Hepatocyte (in vitro differentiated cells): ENCODE measurements at regions not wholly inside any gene's neighbourhood (a gene's known extent, or its start where the extent isn't known, plus 50 kb on each side); places are given as distances from the start of the nearest gene placed in this dataset.

Source experiments
- DNase-seq: peaks from one replicate; pipeline ENCODE4 v3.0.0-alpha.2; 2016; ENCODE audit warnings: low spot score
- H2AFZ ChIP-seq: fragments of 200-600 bp; sonication (generic); 2 replicates; pipeline ENCODE4 v1.6.0; 2016; ENCODE audit warnings: antibody characterized with exemption, mild to moderate bottlenecking
- H3K27ac ChIP-seq: fragments of 200-600 bp; sonication (generic); 2 replicates; pipeline ENCODE4 v1.5.1; 2016; ENCODE audit warnings: mild to moderate bottlenecking
- H3K27me3 ChIP-seq: fragments of 200-600 bp; sonication (generic); 2 replicates; pipeline ENCODE4 v1.6.1; 2016
- H3K36me3 ChIP-seq: fragments of 200-600 bp; sonication (generic); replicated peaks from 2 replicates; pipeline ENCODE4 v1.5.1; 2016; ENCODE audit warnings: low read depth; ENCODE audit not compliant: insufficient read depth
- H3K4me1 ChIP-seq: fragments of 200-600 bp; sonication (generic); 2 replicates; pipeline ENCODE4 v1.5.1; 2016; ENCODE audit warnings: mild to moderate bottlenecking, moderate library complexity; ENCODE audit not compliant: insufficient read depth
- H3K4me2 ChIP-seq: fragments of 200-600 bp; sonication (generic); 2 replicates; pipeline ENCODE4 v1.6.0; 2016
- H3K4me3 ChIP-seq: fragments of 200-600 bp; sonication (generic); 2 replicates; pipeline ENCODE4 v1.5.1; 2016; ENCODE audit warnings: mild to moderate bottlenecking
- H3K79me2 ChIP-seq: fragments of 200-600 bp; sonication (generic); 2 replicates; pipeline ENCODE4 v1.6.0; 2017; ENCODE audit warnings: mild to moderate bottlenecking
- H3K9me2 ChIP-seq: fragments of 200-600 bp; sonication (generic); replicated peaks from 2 replicates; pipeline ENCODE4 v1.6.0; 2017; ENCODE audit warnings: mild to moderate bottlenecking; ENCODE audit not compliant: insufficient read depth
- H3K9me3 ChIP-seq: fragments of 200-600 bp; sonication (generic); 2 replicates; pipeline ENCODE4 v1.5.1; 2016; ENCODE audit warnings: low read depth, mild to moderate bottlenecking
- H4K20me1 ChIP-seq: fragments of 200-600 bp; sonication (generic); 2 replicates; pipeline ENCODE4 v1.6.0; 2016; ENCODE audit warnings: mild to moderate bottlenecking; ENCODE audit not compliant: insufficient read depth, poor library complexity, severe bottlenecking
- EZH2 ChIP-seq: fragments of 200-600 bp; sonication (generic); IDR thresholded peaks from 2 replicates; pipeline ENCODE4 v1.6.1; 2016; ENCODE audit warnings: antibody characterized with exemption, mild to moderate bottlenecking, borderline replicate concordance
- EZH2phosphoT487 ChIP-seq: fragments of 200-600 bp; sonication (generic); IDR thresholded peaks from one replicate; pipeline ENCODE4 v1.6.1; 2018; ENCODE audit warnings: antibody characterized with exemption, mild to moderate bottlenecking, low read depth, moderate library complexity; ENCODE audit not compliant: unreplicated experiment, severe bottlenecking
- whole genome bisulfite sequencing: methylation state at CpG from one replicate; pipeline ENCODE4 v1.1.6; 2016; ENCODE audit warnings: low lambda C conversion rate; ENCODE audit errors: missing lambda C conversion rate; 5-methylcytosine and 5-hydroxymethylcytosine counted together
- TF ChIP-seq, protein P1 (sequence below): fragments of 200-600 bp; sonication (generic); IDR thresholded peaks from 2 replicates; pipeline ENCODE4 v1.5.1; 2016; ENCODE audit warnings: antibody characterized with exemption, mild to moderate bottlenecking; ENCODE audit not compliant: poor library complexity

DNA sequence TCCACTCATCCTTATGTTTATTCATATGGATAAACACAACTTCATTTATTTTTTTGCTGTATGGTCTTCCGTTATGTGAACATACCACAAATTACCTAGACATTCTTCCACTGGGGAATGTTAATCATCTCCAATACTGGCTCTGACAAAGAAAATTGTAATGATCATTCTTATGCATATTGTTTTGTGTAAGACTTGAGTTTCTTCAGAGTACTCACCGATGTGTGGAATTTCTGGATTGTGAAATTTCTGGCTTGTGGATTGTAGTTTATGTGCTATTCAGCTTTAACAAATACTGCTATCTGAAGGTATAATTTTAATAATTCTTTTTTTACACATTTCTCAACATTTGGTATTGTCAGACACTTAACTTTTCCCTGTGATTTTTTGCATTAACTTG, 212.2 kb upstream of the THUMPD2 start:
- no peak for DNase-seq
- WGBS: 38% methylated on average over 2 of the region's 2 CpGs
- H3K27ac ChIP-seq: no peak overlapping the region
- no peak for TF ChIP-seq EZH2phosphoT487
- TF ChIP-seq EZH2: no peak
- TF ChIP-seq, protein P1, sequence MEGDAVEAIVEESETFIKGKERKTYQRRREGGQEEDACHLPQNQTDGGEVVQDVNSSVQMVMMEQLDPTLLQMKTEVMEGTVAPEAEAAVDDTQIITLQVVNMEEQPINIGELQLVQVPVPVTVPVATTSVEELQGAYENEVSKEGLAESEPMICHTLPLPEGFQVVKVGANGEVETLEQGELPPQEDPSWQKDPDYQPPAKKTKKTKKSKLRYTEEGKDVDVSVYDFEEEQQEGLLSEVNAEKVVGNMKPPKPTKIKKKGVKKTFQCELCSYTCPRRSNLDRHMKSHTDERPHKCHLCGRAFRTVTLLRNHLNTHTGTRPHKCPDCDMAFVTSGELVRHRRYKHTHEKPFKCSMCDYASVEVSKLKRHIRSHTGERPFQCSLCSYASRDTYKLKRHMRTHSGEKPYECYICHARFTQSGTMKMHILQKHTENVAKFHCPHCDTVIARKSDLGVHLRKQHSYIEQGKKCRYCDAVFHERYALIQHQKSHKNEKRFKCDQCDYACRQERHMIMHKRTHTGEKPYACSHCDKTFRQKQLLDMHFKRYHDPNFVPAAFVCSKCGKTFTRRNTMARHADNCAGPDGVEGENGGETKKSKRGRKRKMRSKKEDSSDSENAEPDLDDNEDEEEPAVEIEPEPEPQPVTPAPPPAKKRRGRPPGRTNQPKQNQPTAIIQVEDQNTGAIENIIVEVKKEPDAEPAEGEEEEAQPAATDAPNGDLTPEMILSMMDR: no peak
- H3K9me3 ChIP-seq: no peaks in the 10 kb centered on the region
- H3K4me1 ChIP-seq: no peaks in the 10 kb centered on the region
- H4K20me1 ChIP-seq: no peaks in the 10 kb centered on the region
- H3K79me2 ChIP-seq: no peaks in the 10 kb centered on the region
- H3K27me3 ChIP-seq: no peaks in the 10 kb centered on the region
- H3K36me3 ChIP-seq: no peaks in the 10 kb centered on the region
- H3K4me2 ChIP-seq: no peak overlapping the region
- no peak overlapping the region for H3K4me3 ChIP-seq
- no peaks in the 10 kb centered on the region for H3K9me2 ChIP-seq
- H2AFZ ChIP-seq: no peak overlapping the region

DNA sequence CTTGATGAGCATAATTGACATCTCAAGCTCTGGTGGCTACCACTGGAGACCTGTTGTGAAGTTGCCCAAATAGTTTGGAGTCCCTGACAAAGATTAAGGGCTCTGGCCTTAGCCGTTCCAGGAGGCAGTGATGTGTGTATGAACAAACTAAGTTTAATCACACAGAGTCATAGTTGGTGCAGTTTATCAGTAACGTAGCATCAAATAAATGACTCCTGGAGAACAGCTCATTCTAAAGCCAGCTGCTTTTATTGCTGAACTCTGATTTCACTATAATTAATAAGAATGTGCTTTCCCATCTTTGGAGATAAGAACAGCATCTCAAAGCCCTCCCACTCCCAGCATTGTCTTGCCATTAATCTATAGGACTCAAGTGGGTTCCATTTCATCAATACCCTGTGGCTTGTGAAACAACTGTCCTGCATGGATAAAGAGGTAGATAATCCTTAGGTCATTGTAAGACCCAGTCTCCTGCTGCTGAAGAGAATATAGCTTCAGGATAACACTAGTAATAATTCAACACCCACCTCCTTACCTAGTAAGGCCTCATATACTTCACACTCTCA, 211.4 kb upstream of the THUMPD2 start:
- H3K27me3 ChIP-seq: no peaks in the 10 kb centered on the region
- H3K9me3 ChIP-seq: no peaks in the 10 kb centered on the region
- no peaks in the 10 kb centered on the region for H4K20me1 ChIP-seq
- no peak for DNase-seq
- TF ChIP-seq EZH2 (no peak), EZH2phosphoT487 (no peak)
- TF ChIP-seq, protein P1: no peak
- H2AFZ ChIP-seq: no peak overlapping the region
- no peaks in the 10 kb centered on the region for H3K9me2 ChIP-seq
- H3K4me2 ChIP-seq: no peak overlapping the region
- H3K4me1 ChIP-seq: no peaks in the 10 kb centered on the region
- H3K79me2 ChIP-seq: no peaks in the 10 kb centered on the region
- H3K27ac ChIP-seq: no peak overlapping the region
- H3K4me3 ChIP-seq: no peak overlapping the region
- H3K36me3 ChIP-seq: no peaks in the 10 kb centered on the region
- WGBS: 87% methylated on average over 2 of the region's 2 CpGs

DNA sequence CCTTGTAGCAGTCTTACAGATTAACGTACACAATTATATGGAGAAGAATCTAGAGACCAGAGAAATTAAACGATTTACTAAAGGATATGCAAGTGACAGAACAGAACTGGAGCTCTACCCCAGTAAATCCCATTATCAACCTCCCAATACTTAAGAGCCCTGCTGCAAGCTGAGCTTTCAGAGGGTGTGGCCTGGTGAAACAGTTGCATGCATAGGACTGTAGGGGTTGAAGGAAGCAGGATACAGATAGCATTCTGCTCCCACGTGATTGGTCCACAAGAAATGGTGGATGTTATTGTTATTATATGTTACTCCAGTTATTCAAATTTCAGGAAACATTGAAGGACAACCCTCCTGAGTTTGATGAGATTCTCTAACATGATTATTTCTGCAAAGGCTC, 210.8 kb upstream of the THUMPD2 start:
- no peaks in the 10 kb centered on the region for H3K27me3 ChIP-seq
- WGBS: 75% methylated on average over 3 of the region's 3 CpGs
- H3K27ac ChIP-seq: no peak overlapping the region
- no peak overlapping the region for H2AFZ ChIP-seq
- H3K9me3 ChIP-seq: no peaks in the 10 kb centered on the region
- H3K9me2 ChIP-seq: no peaks in the 10 kb centered on the region
- H3K79me2 ChIP-seq: no peaks in the 10 kb centered on the region
- no peaks in the 10 kb centered on the region for H3K4me1 ChIP-seq
- H3K4me2 ChIP-seq: no peak overlapping the region
- no peaks in the 10 kb centered on the region for H3K36me3 ChIP-seq
- TF ChIP-seq EZH2 (no peak), EZH2phosphoT487 (no peak)
- TF ChIP-seq, protein P1: no peak
- no peak for DNase-seq
- H4K20me1 ChIP-seq: no peaks in the 10 kb centered on the region
- no peak overlapping the region for H3K4me3 ChIP-seq
